ENCODE measurements at regions not wholly inside any gene's neighbourhood (a gene's known extent, or its start where the extent isn't known, plus 50 kb on each side); places are given as distances from the start of the nearest gene placed in this dataset.

GRCh38 chr6:112831022-112831421 lies 483.9 kb downstream of the RFPL4B start:
- DNase-seq (ENCODE audit: low read depth): no peak
- H3K4me3 ChIP-seq (ENCODE audit: low read depth, low read length): no peak overlapping the region
- TF ChIP-seq, protein P1, sequence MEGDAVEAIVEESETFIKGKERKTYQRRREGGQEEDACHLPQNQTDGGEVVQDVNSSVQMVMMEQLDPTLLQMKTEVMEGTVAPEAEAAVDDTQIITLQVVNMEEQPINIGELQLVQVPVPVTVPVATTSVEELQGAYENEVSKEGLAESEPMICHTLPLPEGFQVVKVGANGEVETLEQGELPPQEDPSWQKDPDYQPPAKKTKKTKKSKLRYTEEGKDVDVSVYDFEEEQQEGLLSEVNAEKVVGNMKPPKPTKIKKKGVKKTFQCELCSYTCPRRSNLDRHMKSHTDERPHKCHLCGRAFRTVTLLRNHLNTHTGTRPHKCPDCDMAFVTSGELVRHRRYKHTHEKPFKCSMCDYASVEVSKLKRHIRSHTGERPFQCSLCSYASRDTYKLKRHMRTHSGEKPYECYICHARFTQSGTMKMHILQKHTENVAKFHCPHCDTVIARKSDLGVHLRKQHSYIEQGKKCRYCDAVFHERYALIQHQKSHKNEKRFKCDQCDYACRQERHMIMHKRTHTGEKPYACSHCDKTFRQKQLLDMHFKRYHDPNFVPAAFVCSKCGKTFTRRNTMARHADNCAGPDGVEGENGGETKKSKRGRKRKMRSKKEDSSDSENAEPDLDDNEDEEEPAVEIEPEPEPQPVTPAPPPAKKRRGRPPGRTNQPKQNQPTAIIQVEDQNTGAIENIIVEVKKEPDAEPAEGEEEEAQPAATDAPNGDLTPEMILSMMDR (IDR thresholded peaks at IDR 0.05; ENCODE audit: insufficient read depth, low read depth, low read length): no peak

DNA sequence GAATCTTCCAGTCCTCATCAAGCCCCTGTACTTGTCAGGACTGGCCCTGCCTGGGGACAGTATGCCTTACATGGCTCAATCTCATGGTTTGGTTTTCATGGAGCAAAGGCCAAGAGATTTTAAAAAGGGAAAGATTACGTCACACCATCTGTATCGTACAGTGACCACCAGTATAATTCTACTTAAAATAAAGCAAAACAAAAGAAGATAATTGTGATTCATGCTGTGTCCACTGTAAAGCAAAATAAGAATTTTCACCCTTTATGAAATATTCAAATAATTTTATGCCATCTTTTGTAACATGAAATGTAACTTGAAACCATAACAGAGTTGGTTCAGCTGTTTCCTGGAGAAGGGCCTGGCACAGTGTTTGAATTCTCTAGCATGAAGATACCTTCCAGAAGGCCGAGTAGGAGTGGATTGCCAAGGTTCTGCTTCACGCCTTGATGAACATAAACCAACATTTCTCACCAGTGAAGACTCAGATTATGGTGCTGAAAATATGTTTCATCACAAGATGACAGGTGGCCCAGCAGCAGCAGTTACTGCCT lies 486.5 kb downstream of the RFPL4B start:
- no peak overlapping the region for H3K4me3 ChIP-seq (ENCODE audit: low read depth, low read length)
- no peak for DNase-seq (ENCODE audit: low read depth)
- TF ChIP-seq, protein P1 (IDR thresholded peaks at IDR 0.05; ENCODE audit: insufficient read depth, low read depth, low read length): no peak

- DNase-seq (ENCODE audit: low read depth): no peak
- TF ChIP-seq, protein P1 (IDR thresholded peaks at IDR 0.05; ENCODE audit: insufficient read depth, low read depth, low read length): no peak
- H3K4me3 ChIP-seq (ENCODE audit: low read depth, low read length): no peak overlapping the region
These were observed 487.9 kb downstream of the RFPL4B start for GRCh38 chr6:112835078-112835477.

GRCh38 chr6:112839525-112839961 lies 492.4 kb downstream of the RFPL4B start:
- H3K4me3 ChIP-seq (ENCODE audit: low read depth, low read length): no peak overlapping the region
- DNase-seq (ENCODE audit: low read depth): peak; percentile 90
- TF ChIP-seq, protein P1 (IDR thresholded peaks at IDR 0.05; ENCODE audit: insufficient read depth, low read depth, low read length): no peak

DNA sequence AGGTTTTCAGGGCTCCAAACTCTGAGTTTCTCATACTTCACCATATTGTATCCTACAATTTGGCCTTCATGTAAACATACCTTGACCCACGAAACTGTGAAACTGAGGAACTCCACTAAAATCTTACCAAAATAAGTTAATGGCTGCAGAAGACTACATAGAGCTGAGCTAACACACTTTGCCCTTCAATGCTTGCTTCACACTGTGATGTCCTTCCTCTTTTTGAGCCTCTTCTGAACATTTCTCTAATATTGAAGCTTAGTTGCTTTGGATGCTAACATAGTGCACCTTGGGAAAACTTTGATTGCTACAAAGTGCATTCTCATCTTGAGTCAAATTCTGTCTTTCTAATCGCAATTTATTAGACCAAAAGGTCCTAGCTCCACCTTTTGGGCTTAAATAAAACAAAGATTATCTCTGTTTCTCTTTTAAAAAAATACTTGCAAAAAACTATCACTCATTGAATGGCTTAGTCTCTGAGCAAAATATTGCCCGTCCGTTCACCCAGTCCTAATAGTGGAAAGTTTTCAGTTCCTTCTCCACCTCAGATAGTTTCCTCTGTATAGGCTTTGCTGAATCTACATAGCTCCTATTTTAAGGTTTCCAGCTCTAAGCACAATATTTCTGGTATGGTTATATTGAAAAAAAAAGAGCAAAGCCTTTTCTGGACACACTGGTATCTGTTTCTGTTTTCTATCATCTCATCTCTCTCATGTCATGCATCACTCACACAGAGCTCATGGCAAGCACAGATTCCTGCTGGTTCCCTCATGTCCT lies 494.6 kb downstream of the RFPL4B start:
- H3K4me3 ChIP-seq (ENCODE audit: low read depth, low read length): no peak overlapping the region
- DNase-seq (ENCODE audit: low read depth): no peak
- TF ChIP-seq, protein P1 (IDR thresholded peaks at IDR 0.05; ENCODE audit: insufficient read depth, low read depth, low read length): no peak

DNA sequence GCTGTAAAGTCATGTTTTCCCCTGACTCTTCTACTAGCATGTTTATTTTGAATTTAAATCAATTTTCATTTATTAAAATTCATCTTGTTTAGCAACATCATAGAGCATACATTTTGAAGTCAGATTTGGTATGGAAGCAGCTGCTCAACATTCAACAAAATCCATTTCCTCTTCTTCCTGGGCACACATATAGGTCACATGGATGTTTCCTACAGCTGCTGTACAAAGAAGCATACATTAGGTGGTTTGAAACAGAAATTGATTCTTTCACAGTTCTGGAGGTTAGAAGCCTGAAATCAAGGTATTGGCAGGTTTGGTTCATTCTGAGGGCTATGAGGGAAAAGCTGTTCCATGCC lies 495.2 kb downstream of the RFPL4B start:
- DNase-seq (ENCODE audit: low read depth): no peak
- TF ChIP-seq, protein P1 (IDR thresholded peaks at IDR 0.05; ENCODE audit: insufficient read depth, low read depth, low read length): no peak
- no peak overlapping the region for H3K4me3 ChIP-seq (ENCODE audit: low read depth, low read length)

Measured in fibroblast of villous mesenchyme (primary cell).